ENCODE measurements at regions not wholly inside any gene's neighbourhood (a gene's known extent, or its start where the extent isn't known, plus 50 kb on each side); places are given as distances from the start of the nearest gene placed in this dataset.
"Not testable (repeated sequence)": the region's sequence is repeated elsewhere in the genome, so short reads cannot be mapped to it uniquely, and the experiment has no call there.

DNA sequence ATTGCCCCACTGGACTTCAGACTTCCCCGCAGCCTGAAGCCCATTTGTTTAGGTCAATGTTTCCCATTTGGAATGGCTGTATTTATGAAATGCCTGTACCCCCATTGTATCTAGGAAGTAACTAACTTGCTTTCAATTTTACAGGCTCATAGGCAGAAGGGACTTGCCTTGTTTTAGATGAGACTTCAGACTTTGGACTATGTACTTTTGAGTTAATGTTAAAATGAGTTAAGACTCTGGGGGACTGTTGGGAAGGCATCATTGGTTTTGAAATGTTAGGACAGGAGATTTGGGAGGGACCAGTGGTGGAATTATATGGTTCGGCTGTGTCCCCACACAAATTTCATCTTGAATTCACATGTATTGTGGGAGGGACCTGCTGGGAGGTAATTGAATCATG lies 61.1 kb upstream of the CYP2C8 start:
- TF ChIP-seq, protein P1, sequence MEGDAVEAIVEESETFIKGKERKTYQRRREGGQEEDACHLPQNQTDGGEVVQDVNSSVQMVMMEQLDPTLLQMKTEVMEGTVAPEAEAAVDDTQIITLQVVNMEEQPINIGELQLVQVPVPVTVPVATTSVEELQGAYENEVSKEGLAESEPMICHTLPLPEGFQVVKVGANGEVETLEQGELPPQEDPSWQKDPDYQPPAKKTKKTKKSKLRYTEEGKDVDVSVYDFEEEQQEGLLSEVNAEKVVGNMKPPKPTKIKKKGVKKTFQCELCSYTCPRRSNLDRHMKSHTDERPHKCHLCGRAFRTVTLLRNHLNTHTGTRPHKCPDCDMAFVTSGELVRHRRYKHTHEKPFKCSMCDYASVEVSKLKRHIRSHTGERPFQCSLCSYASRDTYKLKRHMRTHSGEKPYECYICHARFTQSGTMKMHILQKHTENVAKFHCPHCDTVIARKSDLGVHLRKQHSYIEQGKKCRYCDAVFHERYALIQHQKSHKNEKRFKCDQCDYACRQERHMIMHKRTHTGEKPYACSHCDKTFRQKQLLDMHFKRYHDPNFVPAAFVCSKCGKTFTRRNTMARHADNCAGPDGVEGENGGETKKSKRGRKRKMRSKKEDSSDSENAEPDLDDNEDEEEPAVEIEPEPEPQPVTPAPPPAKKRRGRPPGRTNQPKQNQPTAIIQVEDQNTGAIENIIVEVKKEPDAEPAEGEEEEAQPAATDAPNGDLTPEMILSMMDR (IDR thresholded peaks at IDR 0.05), result not testable (repeated sequence)
- not testable (repeated sequence) for TF ChIP-seq POLR2A (IDR thresholded peaks at IDR 0.05)
